Activated CD4-positive, alpha-beta T cell treated with anti-CD3 and anti-CD28 coated beads, Interleukin-2, amount 10 ng/mL, durations not matched to agents 24 days and 14 days (primary cell): ENCODE measurements at regions not wholly inside any gene's neighbourhood (a gene's known extent, or its start where the extent isn't known, plus 50 kb on each side); places are given as distances from the start of the nearest gene placed in this dataset.

Source experiments
- DNase-seq: peaks from one replicate; pipeline ENCODE4 v3.0.0; 2022
- H3K27ac Mint-ChIP-seq: one replicate; pipeline ENCODE4 v1.8.0; 2022; ENCODE audit warnings: mild to moderate bottlenecking, mixed read lengths
- H3K27me3 Mint-ChIP-seq: one replicate; pipeline ENCODE4 v1.8.0; 2022; ENCODE audit warnings: mixed read lengths
- H3K36me3 Mint-ChIP-seq: one replicate; pipeline ENCODE4 v1.8.0; 2022; ENCODE audit warnings: low read depth, mild to moderate bottlenecking, mixed read lengths
- H3K4me1 Mint-ChIP-seq: one replicate; pipeline ENCODE4 v1.8.0; 2021; ENCODE audit warnings: mixed read lengths
- H3K4me3 Mint-ChIP-seq: one replicate; pipeline ENCODE4 v1.8.0; 2022; ENCODE audit warnings: mild to moderate bottlenecking, moderate library complexity, mixed read lengths
- H3K9me3 Mint-ChIP-seq: one replicate; pipeline ENCODE4 v1.8.0; 2021; ENCODE audit warnings: mixed read lengths
- intact Hi-C: fragments of 100-400 bp; cut with micrococcal nuclease; formaldehyde crosslinking; loops from one replicate; pipeline ENCODE4 v1.15.1; 2023

DNA sequence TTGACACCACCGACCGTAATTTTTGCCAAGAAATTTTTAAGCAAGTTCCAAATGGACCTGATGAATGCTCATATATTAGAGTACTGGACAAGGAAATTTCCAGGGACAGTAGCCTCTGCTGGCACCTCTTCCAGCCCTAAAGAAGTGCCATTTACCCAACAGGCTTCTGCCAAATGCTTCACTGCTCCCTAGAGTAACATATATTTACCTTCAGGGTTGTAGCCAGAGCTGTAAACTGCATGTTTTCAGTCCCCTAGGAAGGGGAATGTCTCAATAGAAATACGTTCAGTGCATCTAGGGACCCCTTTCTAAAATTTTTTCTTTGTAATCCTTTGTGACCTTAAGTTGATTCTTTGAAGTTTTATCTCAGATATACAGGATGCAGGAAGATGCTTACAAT, 143.1 kb upstream of the SMAD1 start:
- DNase-seq = no peak
- Mint-ChIP-seq H3K36me3 (no peaks in the 10 kb centered on the region), H3K27me3 (peaks cover 2% of the 10 kb centered on the region), H3K27ac (no peak overlapping the region), H3K4me3 (no peak overlapping the region), H3K4me1 (no peaks in the 10 kb centered on the region), H3K9me3 (no peaks in the 10 kb centered on the region)
- intact Hi-C loops = no loop called here

GRCh38 chr4:145337391-145337790, 144.3 kb upstream of the SMAD1 start:
- Mint-ChIP-seq H3K4me3 (no peak overlapping the region), H3K27me3 (peaks cover 2% of the 10 kb centered on the region), H3K4me1 (no peaks in the 10 kb centered on the region), H3K9me3 (no peaks in the 10 kb centered on the region), H3K27ac (no peak overlapping the region), H3K36me3 (no peaks in the 10 kb centered on the region)
- intact Hi-C loops = no loop called here
- DNase-seq = no peak

- Mint-ChIP-seq H3K4me3 (no peak overlapping the region), H3K36me3 (no peaks in the 10 kb centered on the region), H3K4me1 (no peaks in the 10 kb centered on the region), H3K27ac (no peak overlapping the region), H3K9me3 (no peaks in the 10 kb centered on the region), H3K27me3 (no peaks in the 10 kb centered on the region)
- no peak for DNase-seq
- intact Hi-C loops = no loop called here
Observed at GRCh38 chr4:145333786-145334185, 147.9 kb upstream of the SMAD1 start.

DNA sequence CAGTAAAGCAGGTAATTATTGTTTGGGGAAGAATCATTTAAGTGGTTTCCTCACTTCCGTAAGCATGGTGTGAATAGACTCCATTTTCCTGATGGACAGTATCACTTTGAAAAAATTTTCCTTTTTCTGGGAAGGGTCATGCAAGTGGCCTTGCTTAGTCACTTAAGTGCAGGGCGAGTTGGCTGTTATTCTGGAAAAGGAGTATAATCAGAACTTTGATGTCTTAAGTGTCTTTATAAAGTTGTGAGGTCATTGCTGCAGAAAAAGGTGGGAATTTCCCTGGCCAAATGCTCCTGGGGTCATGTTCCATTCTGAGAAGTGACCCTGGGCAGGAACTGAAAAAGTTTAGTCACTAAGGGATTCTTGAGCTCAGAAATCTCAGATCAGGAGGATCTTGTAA, 146.1 kb upstream of the OTUD4 start:
- DNase-seq = no peak
- Mint-ChIP-seq H3K9me3 (peaks cover 3% of the 10 kb centered on the region), H3K27ac (no peak overlapping the region), H3K27me3 (peaks cover 9% of the 10 kb centered on the region), H3K4me1 (no peaks in the 10 kb centered on the region), H3K4me3 (no peak overlapping the region), H3K36me3 (no peaks in the 10 kb centered on the region)
- intact Hi-C loops = no loop called here

- intact Hi-C loops = no loop called here
- H3K4me1 Mint-ChIP-seq = no peaks in the 10 kb centered on the region
- no peak overlapping the region for H3K4me3 Mint-ChIP-seq
- no peaks in the 10 kb centered on the region for H3K36me3 Mint-ChIP-seq
- no peak overlapping the region for H3K27ac Mint-ChIP-seq
- H3K27me3 Mint-ChIP-seq = peaks cover 11% of the 10 kb centered on the region
- no peak for DNase-seq
- H3K9me3 Mint-ChIP-seq = peaks cover 3% of the 10 kb centered on the region
Observed at GRCh38 chr4:145324161-145324560, 143.8 kb upstream of the OTUD4 start.

DNA sequence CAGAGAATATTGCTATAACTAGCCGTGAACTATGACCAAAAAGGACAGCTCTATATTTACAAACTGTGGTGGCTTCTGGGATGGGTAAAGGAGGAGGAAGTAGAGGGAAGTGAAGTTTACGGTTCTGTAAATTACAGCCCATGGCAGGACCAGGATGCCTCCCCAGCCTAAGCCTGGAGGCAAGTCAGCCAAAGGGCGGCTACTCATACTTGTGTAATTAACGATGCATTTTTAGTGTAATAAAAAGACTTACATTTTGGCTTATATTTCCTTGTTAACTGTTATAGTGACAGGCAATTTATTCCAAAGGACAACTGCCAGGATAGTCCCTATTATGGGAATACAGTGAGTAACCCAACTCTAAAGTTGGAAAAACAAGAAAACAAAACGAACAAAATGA, 139.9 kb upstream of the OTUD4 start:
- H3K27me3 Mint-ChIP-seq = peaks cover 9% of the 10 kb centered on the region
- H3K4me1 Mint-ChIP-seq = no peaks in the 10 kb centered on the region
- no peaks in the 10 kb centered on the region for H3K36me3 Mint-ChIP-seq
- H3K4me3 Mint-ChIP-seq = no peak overlapping the region
- H3K27ac Mint-ChIP-seq = no peak overlapping the region
- DNase-seq = no peak
- intact Hi-C loops = no loop called here
- peaks cover 4% of the 10 kb centered on the region for H3K9me3 Mint-ChIP-seq

GRCh38 chr4:145319751-145320150, 139.4 kb upstream of the OTUD4 start:
- intact Hi-C loops = no loop called here
- Mint-ChIP-seq H3K27me3 (peaks cover 9% of the 10 kb centered on the region), H3K4me3 (no peak overlapping the region), H3K9me3 (peaks cover 4% of the 10 kb centered on the region), H3K27ac (no peak overlapping the region), H3K36me3 (no peaks in the 10 kb centered on the region), H3K4me1 (no peaks in the 10 kb centered on the region)
- DNase-seq = no peak

DNA sequence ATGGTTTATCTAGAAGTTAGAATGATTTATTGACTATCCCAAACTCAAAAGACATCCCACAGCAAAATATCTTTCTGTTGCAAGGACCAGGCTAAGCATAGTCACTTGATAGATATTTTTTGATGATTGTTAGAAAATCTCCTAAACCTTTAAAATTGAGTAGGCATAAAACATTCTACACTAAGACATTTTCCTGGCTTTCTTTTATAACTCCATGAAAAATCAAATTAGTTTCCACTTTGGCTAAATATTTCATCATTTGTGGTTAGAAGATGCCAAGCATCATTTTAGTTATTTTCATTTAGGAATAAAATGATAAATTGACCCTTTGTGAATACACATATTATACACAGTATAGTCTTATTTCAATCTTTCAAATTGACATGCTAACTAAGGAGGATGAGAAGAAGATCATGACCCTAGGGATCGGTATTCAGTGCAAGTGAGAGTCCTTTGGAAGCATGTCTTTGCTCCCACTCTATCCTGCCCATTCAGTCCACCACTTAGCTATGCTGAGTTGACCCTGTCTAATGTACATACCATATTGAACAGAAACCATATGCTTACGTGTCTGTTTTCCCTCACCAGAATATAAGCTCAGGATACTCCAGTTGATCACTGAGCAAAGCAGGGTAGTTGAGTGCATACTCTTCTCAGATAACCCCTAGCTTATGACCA, 136.6 kb upstream of the OTUD4 start:
- Mint-ChIP-seq H3K9me3 (peaks cover 4% of the 10 kb centered on the region), H3K36me3 (no peaks in the 10 kb centered on the region), H3K27ac (no peak overlapping the region), H3K4me3 (no peak overlapping the region), H3K4me1 (no peaks in the 10 kb centered on the region), H3K27me3 (peaks cover 11% of the 10 kb centered on the region)
- DNase-seq = no peak
- intact Hi-C loops = no loop called here

- intact Hi-C loops = no loop called here
- no peaks in the 10 kb centered on the region for H3K36me3 Mint-ChIP-seq
- no peak for DNase-seq
- peaks cover 11% of the 10 kb centered on the region for H3K27me3 Mint-ChIP-seq
- H3K9me3 Mint-ChIP-seq = peaks cover 4% of the 10 kb centered on the region
- no peak overlapping the region for H3K4me3 Mint-ChIP-seq
- H3K27ac Mint-ChIP-seq = no peak overlapping the region
- H3K4me1 Mint-ChIP-seq = no peaks in the 10 kb centered on the region
Observed at GRCh38 chr4:145315811-145316225, 135.4 kb upstream of the OTUD4 start.

DNA sequence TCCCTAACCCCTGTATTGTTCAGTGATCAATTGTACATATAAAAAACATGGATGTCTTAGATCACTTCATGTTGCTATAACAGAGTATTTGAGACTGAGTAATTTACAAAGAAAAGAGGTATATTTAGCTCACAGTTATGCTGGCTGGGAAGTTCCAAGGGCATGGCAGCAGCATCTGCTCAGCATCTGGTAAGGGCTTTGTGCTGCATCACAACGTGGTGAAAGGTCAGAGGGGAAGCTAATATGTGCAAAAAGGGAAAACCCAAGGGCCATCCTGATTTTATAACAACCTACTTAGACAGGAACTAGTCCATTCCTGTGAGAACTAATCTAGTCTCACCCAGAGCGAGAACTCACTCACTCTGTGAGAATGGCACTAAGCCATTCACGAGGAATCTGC, 128.2 kb upstream of the OTUD4 start:
- no peak overlapping the region for H3K4me3 Mint-ChIP-seq
- H3K27ac Mint-ChIP-seq = no peak overlapping the region
- no peaks in the 10 kb centered on the region for H3K36me3 Mint-ChIP-seq
- no peak for DNase-seq
- peaks cover 13% of the 10 kb centered on the region for H3K4me1 Mint-ChIP-seq
- no peaks in the 10 kb centered on the region for H3K9me3 Mint-ChIP-seq
- peaks cover 3% of the 10 kb centered on the region for H3K27me3 Mint-ChIP-seq
- intact Hi-C loops = no loop called here

DNA sequence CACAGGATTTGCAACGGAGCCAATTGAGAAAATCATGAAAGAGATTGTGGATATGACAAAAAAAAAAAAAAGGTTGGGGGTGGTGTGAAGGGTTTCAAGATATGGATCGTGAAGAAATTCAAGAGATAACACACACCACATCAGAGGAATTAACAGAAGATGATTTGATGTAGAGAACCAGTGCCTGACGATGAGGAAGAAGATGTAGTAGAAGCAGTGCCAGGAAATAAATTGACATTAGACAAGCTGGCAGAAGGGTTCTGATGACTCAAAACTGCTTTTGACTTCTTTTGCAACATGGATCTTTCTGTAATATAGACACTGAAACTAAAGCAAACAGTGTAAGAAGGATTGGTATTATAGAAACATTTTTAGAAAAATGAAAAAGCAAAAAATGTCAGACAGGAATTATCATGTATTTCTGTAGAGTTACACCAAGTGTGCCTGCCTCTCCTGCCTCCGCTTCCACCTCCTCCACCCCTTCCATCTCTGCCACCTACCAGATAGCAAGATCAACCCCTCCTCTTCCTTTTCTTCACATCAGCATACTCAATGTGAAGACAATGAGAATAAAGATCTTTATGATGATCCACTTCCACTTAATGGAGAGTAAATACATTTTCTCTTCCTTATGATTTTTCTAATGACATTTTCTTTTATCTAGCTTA, 127.5 kb upstream of the OTUD4 start:
- no peaks in the 10 kb centered on the region for H3K36me3 Mint-ChIP-seq
- intact Hi-C loops = no loop called here
- H3K4me1 Mint-ChIP-seq = peaks cover 13% of the 10 kb centered on the region
- no peak overlapping the region for H3K4me3 Mint-ChIP-seq
- H3K27me3 Mint-ChIP-seq = peaks cover 4% of the 10 kb centered on the region
- no peak overlapping the region for H3K27ac Mint-ChIP-seq
- no peaks in the 10 kb centered on the region for H3K9me3 Mint-ChIP-seq
- no peak for DNase-seq

DNA sequence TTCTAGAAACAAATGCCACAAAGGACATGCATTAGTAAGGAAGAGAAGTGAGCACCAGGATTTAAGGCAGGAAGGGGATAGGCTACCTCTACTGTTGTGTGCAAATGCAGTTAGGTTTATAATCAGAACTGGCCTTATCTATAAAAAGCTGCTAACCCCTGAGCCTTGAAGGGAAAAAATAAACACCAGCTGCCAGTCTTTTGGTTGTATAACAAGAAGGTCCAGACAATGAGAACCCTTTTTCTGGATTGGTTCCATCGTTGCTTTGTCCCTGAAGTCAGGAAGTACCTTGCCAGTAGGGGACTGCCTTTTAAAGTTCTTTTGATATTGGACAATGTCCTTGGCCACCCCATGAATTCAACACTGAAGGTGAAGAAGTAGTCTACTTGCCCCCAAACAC, 126.7 kb upstream of the OTUD4 start:
- H3K36me3 Mint-ChIP-seq = no peaks in the 10 kb centered on the region
- no peak overlapping the region for H3K4me3 Mint-ChIP-seq
- H3K27ac Mint-ChIP-seq = no peak overlapping the region
- peaks cover 4% of the 10 kb centered on the region for H3K9me3 Mint-ChIP-seq
- H3K27me3 Mint-ChIP-seq = peaks cover 5% of the 10 kb centered on the region
- intact Hi-C loops = no loop called here
- DNase-seq = no peak
- peaks cover 13% of the 10 kb centered on the region for H3K4me1 Mint-ChIP-seq

GRCh38 chr4:145302725-145303124, 122.3 kb upstream of the OTUD4 start:
- no peak for DNase-seq
- H3K27me3 Mint-ChIP-seq = peaks cover 5% of the 10 kb centered on the region
- H3K4me1 Mint-ChIP-seq = peaks cover 13% of the 10 kb centered on the region
- no peaks in the 10 kb centered on the region for H3K36me3 Mint-ChIP-seq
- H3K27ac Mint-ChIP-seq = no peak overlapping the region
- H3K9me3 Mint-ChIP-seq = peaks cover 4% of the 10 kb centered on the region
- H3K4me3 Mint-ChIP-seq = no peak overlapping the region
- intact Hi-C loops = no loop called here

DNA sequence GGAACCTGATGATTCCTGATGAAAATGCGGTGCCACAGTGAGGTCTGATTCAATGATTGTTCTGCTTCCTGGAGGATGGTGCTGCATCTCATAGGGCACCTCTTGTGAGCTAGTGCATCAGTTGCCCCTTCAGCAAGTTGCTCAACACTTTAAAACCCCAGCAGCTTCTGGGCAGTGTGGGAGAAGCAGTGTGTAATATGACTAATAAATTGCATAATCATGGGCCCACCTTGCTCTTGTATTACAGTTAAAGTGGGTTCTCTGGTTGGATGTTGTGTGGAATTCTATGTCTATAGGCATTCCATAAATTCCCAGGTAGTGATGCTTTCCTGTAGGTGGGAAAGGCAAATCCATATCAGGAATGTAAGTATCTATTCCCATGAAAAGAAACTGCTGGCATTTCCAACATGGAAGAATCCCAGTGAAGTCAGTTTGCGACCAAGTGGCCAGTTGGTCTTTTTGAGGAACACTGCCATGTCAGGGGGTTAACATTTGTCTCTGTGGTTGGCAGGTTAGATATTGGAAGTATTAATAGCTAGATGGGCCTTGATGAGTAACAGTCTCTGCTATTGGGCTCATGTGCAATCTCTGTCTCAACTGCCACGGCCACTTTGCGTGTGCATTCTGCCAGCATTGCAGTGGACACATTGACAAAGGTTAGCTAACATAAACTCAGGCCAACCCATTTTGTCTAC, 121.1 kb upstream of the OTUD4 start:
- peaks cover 11% of the 10 kb centered on the region for H3K4me1 Mint-ChIP-seq
- no peak overlapping the region for H3K4me3 Mint-ChIP-seq
- no peak for DNase-seq
- peaks cover 4% of the 10 kb centered on the region for H3K9me3 Mint-ChIP-seq
- intact Hi-C loops = no loop called here
- peaks cover 10% of the 10 kb centered on the region for H3K27me3 Mint-ChIP-seq
- H3K27ac Mint-ChIP-seq = no peak overlapping the region
- no peaks in the 10 kb centered on the region for H3K36me3 Mint-ChIP-seq
